ENCODE measurements at regions not wholly inside any gene's neighbourhood (a gene's known extent, or its start where the extent isn't known, plus 50 kb on each side); places are given as distances from the start of the nearest gene placed in this dataset.

GRCh38 chr7:46169384-46169755 lies 248.3 kb upstream of the IGFBP3 start:
- Histone ChIP-seq H3K79me2 (ENCODE audit: control insufficient read depth in 1 of 2, insufficient read depth in 2 of 2, low read length in 2 of 2) (no peaks in the 10 kb centered on the region), H2AK5ac (ENCODE audit: low read depth, low read length) (no peak overlapping the region), H4K5ac (ENCODE audit: insufficient read length, low read depth, low read length) (no peak overlapping the region), H2BK20ac (ENCODE audit: low read length) (no peak overlapping the region), H3K9ac (replicated peaks in 1 of 4; ENCODE audit: extremely low read depth in 1 of 4, low read depth in 3 of 4, low read length in 3 of 4) (no peak overlapping the region), H3K4me1 (replicated peaks in 1 of 4; ENCODE audit: control insufficient read depth in 3 of 4, insufficient read depth in 4 of 4, low read length in 3 of 4) (no peaks in the 10 kb centered on the region), H4K91ac (replicated peaks; ENCODE audit: insufficient read length, low read length) (no peak overlapping the region), H4K20me1 (replicated peaks in 1 of 2; ENCODE audit: control insufficient read depth in 1 of 2, insufficient read depth in 2 of 2, low read length in 2 of 2) (no peaks in the 10 kb centered on the region), H3K4me2 (ENCODE audit: insufficient read depth in 1 of 2, low read depth in 2 of 2, low read length in 2 of 2) (no peak overlapping the region), H3K27me3 (replicated peaks in 1 of 4; ENCODE audit: control insufficient read depth in 3 of 4, extremely low read depth in 1 of 4, insufficient read depth in 3 of 4, low read length in 3 of 4) (no peaks in the 10 kb centered on the region), H3K18ac (ENCODE audit: extremely low read depth, low read length) (no peak overlapping the region), H3K9me3 (ENCODE audit: insufficient read depth in 2 of 2, low read depth in 1 of 2, low read length in 1 of 2) (no peaks in the 10 kb centered on the region), H2BK120ac (replicated peaks; ENCODE audit: low read depth, low read length) (no peak overlapping the region), H3K36me3 (ENCODE audit: control insufficient read depth in 2 of 4, insufficient read depth in 4 of 4, low read length in 3 of 4) (no peaks in the 10 kb centered on the region), H3K27ac (ENCODE audit: low read depth, low read length) (no peak overlapping the region), H3K14ac (ENCODE audit: insufficient read length) (no peak overlapping the region), H3K23ac (ENCODE audit: insufficient read length) (no peak overlapping the region), H3K56ac (replicated peaks; ENCODE audit: insufficient read length, low read depth, low read length) (no peak overlapping the region), H2BK5ac (ENCODE audit: low read depth, low read length) (no peak overlapping the region), H4K8ac (ENCODE audit: extremely low read depth, insufficient read depth, low read length) (no peak overlapping the region), H2BK12ac (ENCODE audit: low read depth, low read length) (no peak overlapping the region), H3K4ac (replicated peaks; ENCODE audit: insufficient read length, low read depth, low read length) (no peak overlapping the region), H2AFZ (ENCODE audit: low read length) (no peak overlapping the region; the same call in 1 of the 2 replicates), H2BK15ac (ENCODE audit: low read length) (no peak overlapping the region), H3K79me1 (ENCODE audit: low read depth, low read length) (no peaks in the 10 kb centered on the region), H3K4me3 (ENCODE audit: extremely low read depth in 1 of 4, insufficient read depth in 2 of 4, low read depth in 3 of 4, low read length in 4 of 4) (no peak overlapping the region), H3K23me2 (ENCODE audit: low read depth, low read length) (no peaks in the 10 kb centered on the region)
- TF ChIP-seq FOSL1 (IDR thresholded peaks at IDR 0.05; ENCODE audit: insufficient read depth, low read depth, low read length) (no peak), CTCF (IDR thresholded peaks at IDR 0.05; ENCODE audit: control extremely low read depth in 1 of 3, insufficient read depth in 1 of 3, low read depth in 1 of 3, low read length in 3 of 3) (no peak), CEBPB (IDR thresholded peaks at IDR 0.05; ENCODE audit: low read depth, low read length) (no peak), SP2 (IDR thresholded peaks at IDR 0.05; ENCODE audit: low read length) (no peak), POU5F1 (IDR thresholded peaks at IDR 0.05; ENCODE audit: low read depth, low read length) (no peak), GTF2F1 (IDR thresholded peaks at IDR 0.05; ENCODE audit: borderline replicate concordance, low read depth, low read length) (no peak), TEAD4 (IDR thresholded peaks at IDR 0.05; ENCODE audit: low read depth, low read length) (no peak), CBX5 (IDR thresholded peaks at IDR 0.05; ENCODE audit: low read depth, low read length) (no peak)
- DNase-seq (ENCODE audit: low read depth in 1 of 2, low spot score in 2 of 2), result no peak
- WGBS, 2 experiments (ENCODE audit: extremely low coverage in 1 of 2, insufficient coverage in 1 of 2, insufficient read length in 1 of 2, insufficient replicate concordance in 2 of 2, low coverage in 1 of 2, low lambda C conversion rate in 2 of 2, missing lambda C conversion rate in 1 of 2), result 90% methylated on average over 1 of the region's 1 CpG; no CpG with 5 or more reads in 1 of the 2 experiments
- ChIA-PET POLR2A (ENCODE audit: partially characterized antibody) (no interaction called here), CTCF (ENCODE audit: partially characterized antibody) (interaction anchor here (1.8 kb wide), 1 partner anchor 246 kb away, joined by 10 read pairs; no protein-coding TSS in a partner anchor)
- FAIRE-seq, result no peak

Data from H1 (cell line).